Right lobe of liver (tissue), 6 donors: ENCODE measurements at regions not wholly inside any gene's neighbourhood (a gene's known extent, or its start where the extent isn't known, plus 50 kb on each side); places are given as distances from the start of the nearest gene placed in this dataset.

ENCODE experiments used
- ATAC-seq, 4 donors: fragments of 200-7000 bp; cut with Tn5 transposase; one replicate each; pipeline ENCODE4 v1.9.1; 2020; ENCODE audit warnings: mild to moderate bottlenecking in 4 of 4, moderate library complexity in 4 of 4
- DNase-seq, 3 donors: peaks; one replicate each; pipeline ENCODE4 v3.0.0-alpha.2; 2020
- H3K27ac ChIP-seq, 3 donors: fragments of 200-600 bp; one replicate each; pipeline ENCODE4 v1.8.0; 2022
- H3K27me3 ChIP-seq, 2 donors: fragments of 200-600 bp; one replicate each; pipeline ENCODE4 v1.8.0; 2022
- H3K36me3 ChIP-seq, 4 donors: fragments of 200-600 bp; sonication (generic) in 1 of 4; one replicate each; pipeline versions ENCODE4 v1.5.1 to v1.8.0; 2017 to 2022; ENCODE audit warnings: control low read depth in 1 of 4
- H3K4me1 ChIP-seq, 4 donors: fragments of 200-600 bp; sonication (generic) in 1 of 4; one replicate each; pipeline versions ENCODE4 v1.5.1 to v1.8.0; 2017 to 2022; ENCODE audit warnings: control low read depth in 1 of 4
- H3K4me3 ChIP-seq, 3 donors: fragments of 200-600 bp; one replicate each; pipeline ENCODE4 v1.8.0; 2022
- H3K9me3 ChIP-seq, 4 donors: fragments of 200-600 bp; sonication (generic) in 1 of 4; one replicate each; pipeline versions ENCODE4 v1.5.1 to v1.8.0; 2017 to 2022; ENCODE audit warnings: control low read depth in 1 of 4
- POLR2A ChIP-seq: fragments of 450-650 bp; IDR thresholded peaks from one replicate; pipeline ENCODE4 v1.6.1; 2017; ENCODE audit warnings: antibody characterized with exemption, mild to moderate bottlenecking
- WGBS: methylation state at CpG from one replicate; pipeline ENCODE4 v1.1.6; 2018; ENCODE audit warnings: low coverage, low lambda C conversion rate; ENCODE audit not compliant: insufficient coverage; ENCODE audit errors: missing lambda C conversion rate; 5-methylcytosine and 5-hydroxymethylcytosine counted together
- intact Hi-C, 2 donors: fragments of 100-400 bp; cut with DNase I; formaldehyde crosslinking; loops; one replicate each; pipeline versions ENCODE4 v1.11.2 to v1.14.1; 2022
- TF ChIP-seq, protein P1 (sequence below), 4 donors: fragments of 200-600 bp in 3 of 4; fragments of 450-650 bp in 1 of 4; IDR thresholded peaks; one replicate each; pipeline versions ENCODE4 v1.5.1 to v1.8.0; 2016 to 2022; ENCODE audit warnings: antibody characterized with exemption in 4 of 4, mild to moderate bottlenecking in 2 of 4
- donor health status: DM: no; HTN: yes; CAD: no.
- donor health status: DM: no; HTN: no; CAD: no.
- donor health status: DM: no; HTN: no; CAD: no.
- donor health status: DM: no; HTN: yes; CAD: no.
- donor health status: DM: no; HTN: yes; CAD: no.

DNA sequence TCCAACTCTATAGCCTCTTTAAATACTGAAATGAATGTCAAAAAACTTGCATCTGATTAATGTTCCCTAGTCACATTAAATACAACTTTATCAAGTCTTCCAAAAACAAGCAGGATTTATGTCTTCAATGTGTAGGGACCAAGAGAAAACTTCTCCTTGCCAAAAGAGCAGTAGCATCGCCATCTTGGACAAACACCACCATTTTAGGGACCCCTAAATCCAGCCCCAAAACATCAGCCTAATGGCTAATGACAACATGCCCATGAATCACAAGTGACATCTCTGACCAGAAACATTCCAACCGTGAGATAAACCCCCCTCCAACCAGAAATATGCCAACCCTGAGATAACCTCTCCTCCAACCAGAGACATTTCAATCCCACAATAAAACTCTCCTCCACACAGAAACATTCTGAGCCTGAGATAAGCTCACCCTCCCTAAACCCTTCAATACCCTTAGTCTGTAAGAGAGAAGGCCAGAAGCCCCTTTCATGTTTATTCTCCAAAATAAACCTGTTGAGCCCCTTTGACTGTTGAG lies 697.4 kb downstream of the TRAM1L1 start:
- no peaks in the 10 kb centered on the region for H3K9me3 ChIP-seq
- H3K4me1 ChIP-seq: no peaks in the 10 kb centered on the region
- no peak overlapping the region for H3K27ac ChIP-seq
- H3K4me3 ChIP-seq: no peak overlapping the region
- WGBS: 44% methylated on average over 2 of the region's 2 CpGs
- DNase-seq: no peak
- H3K36me3 ChIP-seq: no peaks in the 10 kb centered on the region
- TF ChIP-seq, protein P1, sequence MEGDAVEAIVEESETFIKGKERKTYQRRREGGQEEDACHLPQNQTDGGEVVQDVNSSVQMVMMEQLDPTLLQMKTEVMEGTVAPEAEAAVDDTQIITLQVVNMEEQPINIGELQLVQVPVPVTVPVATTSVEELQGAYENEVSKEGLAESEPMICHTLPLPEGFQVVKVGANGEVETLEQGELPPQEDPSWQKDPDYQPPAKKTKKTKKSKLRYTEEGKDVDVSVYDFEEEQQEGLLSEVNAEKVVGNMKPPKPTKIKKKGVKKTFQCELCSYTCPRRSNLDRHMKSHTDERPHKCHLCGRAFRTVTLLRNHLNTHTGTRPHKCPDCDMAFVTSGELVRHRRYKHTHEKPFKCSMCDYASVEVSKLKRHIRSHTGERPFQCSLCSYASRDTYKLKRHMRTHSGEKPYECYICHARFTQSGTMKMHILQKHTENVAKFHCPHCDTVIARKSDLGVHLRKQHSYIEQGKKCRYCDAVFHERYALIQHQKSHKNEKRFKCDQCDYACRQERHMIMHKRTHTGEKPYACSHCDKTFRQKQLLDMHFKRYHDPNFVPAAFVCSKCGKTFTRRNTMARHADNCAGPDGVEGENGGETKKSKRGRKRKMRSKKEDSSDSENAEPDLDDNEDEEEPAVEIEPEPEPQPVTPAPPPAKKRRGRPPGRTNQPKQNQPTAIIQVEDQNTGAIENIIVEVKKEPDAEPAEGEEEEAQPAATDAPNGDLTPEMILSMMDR (IDR thresholded peaks at IDR 0.05): no peak
- no peak for TF ChIP-seq POLR2A
- no peak for ATAC-seq
- H3K27me3 ChIP-seq: no peaks in the 10 kb centered on the region
- intact Hi-C loops: no loop called here

DNA sequence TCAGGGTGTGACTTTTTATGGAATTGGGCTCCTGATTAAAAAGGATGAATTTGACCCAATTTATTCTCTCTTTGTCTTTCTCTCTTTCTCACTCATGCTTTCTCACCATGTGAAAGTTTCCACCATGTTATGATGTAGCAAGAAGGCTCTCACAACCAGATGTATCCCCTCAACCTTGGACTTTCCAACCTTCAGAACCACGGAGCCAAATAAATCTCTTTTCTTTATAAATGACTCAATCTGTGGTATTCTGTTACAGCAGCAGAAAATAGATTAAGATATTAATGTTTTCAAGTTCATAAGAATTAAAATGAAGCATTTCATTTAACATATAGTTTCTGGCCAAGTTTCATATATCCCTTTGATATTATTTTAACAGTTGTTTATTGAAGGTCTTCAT lies 698.5 kb downstream of the TRAM1L1 start:
- H3K27me3 ChIP-seq: no peaks in the 10 kb centered on the region
- no peaks in the 10 kb centered on the region for H3K9me3 ChIP-seq
- ATAC-seq (no peak), DNase-seq (no peak)
- no peaks in the 10 kb centered on the region for H3K4me1 ChIP-seq
- H3K4me3 ChIP-seq: no peak overlapping the region
- TF ChIP-seq POLR2A: no peak
- TF ChIP-seq, protein P1 (IDR thresholded peaks at IDR 0.05): no peak
- no peaks in the 10 kb centered on the region for H3K36me3 ChIP-seq
- 40% methylated on average over 1 of the region's 1 CpG for WGBS
- intact Hi-C loops: no loop called here
- no peak overlapping the region for H3K27ac ChIP-seq

DNA sequence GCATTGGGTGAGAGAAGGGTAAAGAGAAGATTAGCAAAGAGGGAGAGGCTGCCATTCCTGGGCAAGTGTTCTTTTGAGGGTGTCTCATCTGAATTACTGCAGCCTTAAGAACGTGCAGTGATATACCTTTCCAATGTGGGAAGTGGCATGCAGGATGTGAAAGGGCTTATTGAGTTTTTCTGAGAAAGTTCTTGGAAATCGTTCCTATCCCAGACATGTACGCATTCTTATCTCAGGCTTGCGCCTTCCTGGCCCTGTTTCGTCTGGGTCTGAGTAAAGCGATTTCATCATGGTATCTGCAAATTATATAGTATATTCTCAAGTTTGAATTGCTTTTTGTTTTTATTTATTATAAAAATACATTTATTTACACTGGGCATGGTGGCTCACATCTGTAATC lies 699.8 kb downstream of the TRAM1L1 start:
- ATAC-seq: no peak
- 78% methylated on average over 6 of the region's 6 CpGs for WGBS

DNA sequence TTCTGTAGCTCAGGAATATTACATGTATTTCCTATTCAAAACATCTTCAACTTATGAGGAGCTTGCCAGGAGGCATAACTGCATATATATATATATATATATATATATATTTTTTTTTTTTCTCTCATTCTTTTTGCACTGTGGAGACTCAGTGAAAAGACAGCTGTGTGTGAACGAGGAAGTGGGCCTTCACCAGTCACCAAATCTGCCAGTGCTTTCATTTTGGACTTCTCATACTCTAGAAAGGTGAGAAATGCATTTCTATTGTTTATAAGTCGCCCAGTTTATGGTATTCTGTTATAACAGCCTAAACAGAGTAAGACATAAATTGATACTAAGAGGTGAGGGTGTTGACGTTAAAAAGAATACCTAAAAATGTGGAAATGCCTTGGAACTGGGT lies 710.6 kb downstream of the TRAM1L1 start:
- Histone ChIP-seq H3K4me1 (no peaks in the 10 kb centered on the region), H3K4me3 (no peak overlapping the region), H3K9me3 (no peaks in the 10 kb centered on the region), H3K27ac (no peak overlapping the region), H3K27me3 (no peaks in the 10 kb centered on the region), H3K36me3 (no peaks in the 10 kb centered on the region)
- intact Hi-C loops: no loop called here
- TF ChIP-seq, protein P1 (IDR thresholded peaks at IDR 0.05): no peak
- TF ChIP-seq POLR2A: no peak
- WGBS: 57% methylated on average over 3 of the region's 3 CpGs
- no peak for ATAC-seq
- DNase-seq: no peak

More for the DNA sequence above, 699.8 kb downstream of the TRAM1L1 start:
- no peak for DNase-seq
- Histone ChIP-seq H3K36me3 (no peaks in the 10 kb centered on the region), H3K27ac (no peak overlapping the region), H3K4me3 (no peak overlapping the region), H3K4me1 (no peaks in the 10 kb centered on the region), H3K9me3 (no peaks in the 10 kb centered on the region), H3K27me3 (no peaks in the 10 kb centered on the region)
- intact Hi-C loops: no loop called here
- TF ChIP-seq, protein P1 (IDR thresholded peaks at IDR 0.05): no peak
- TF ChIP-seq POLR2A: no peak

DNA sequence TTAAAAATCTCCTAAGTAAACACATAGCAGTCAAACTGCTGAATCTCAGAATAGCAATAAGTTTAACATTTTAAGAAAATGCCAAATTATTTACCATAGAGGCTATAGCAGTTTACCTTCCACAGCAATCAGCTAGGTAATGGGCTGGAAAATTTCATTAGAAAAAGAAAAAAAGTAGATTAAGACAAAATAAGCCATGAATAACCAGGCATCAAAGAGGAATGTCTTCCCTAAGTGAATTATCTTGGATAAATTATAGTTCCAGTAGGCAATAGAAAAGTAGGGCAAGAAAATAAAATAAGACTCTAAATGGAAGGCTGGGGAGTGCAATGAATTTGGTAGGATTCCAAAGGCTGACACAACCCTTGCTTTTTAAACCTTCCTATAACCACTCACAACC lies 722.8 kb downstream of the TRAM1L1 start:
- TF ChIP-seq POLR2A: no peak
- TF ChIP-seq, protein P1 (IDR thresholded peaks at IDR 0.05): no peak
- ATAC-seq: no peak
- Histone ChIP-seq H3K9me3 (no peaks in the 10 kb centered on the region), H3K4me3 (no peak overlapping the region), H3K36me3 (no peaks in the 10 kb centered on the region), H3K4me1 (no peaks in the 10 kb centered on the region), H3K27me3 (no peaks in the 10 kb centered on the region), H3K27ac (no peak overlapping the region)
- intact Hi-C loops: no loop called here
- no peak for DNase-seq
